Mammary epithelial cell (primary cell): ENCODE measurements at regions not wholly inside any gene's neighbourhood (a gene's known extent, or its start where the extent isn't known, plus 50 kb on each side); places are given as distances from the start of the nearest gene placed in this dataset.

Source experiments
- EZH2 ChIP-seq: IDR thresholded peaks from 2 replicates; pipeline ENCODE4 v1.6.1; 2012; ENCODE audit warnings: low read length, inconsistent platforms, borderline replicate concordance
- TF ChIP-seq, protein P1 (sequence below), 2 donors: IDR thresholded peaks in 1 of 2; conservative IDR thresholded peaks in 1 of 2; 2 replicates each; pipeline ENCODE4 v1.5.1; 2011 to 2012; ENCODE audit warnings: inconsistent platforms in 2 of 2, low read length in 2 of 2, mild to moderate bottlenecking in 2 of 2, control low read depth in 1 of 2, low read depth in 1 of 2; ENCODE audit not compliant: insufficient read depth in 1 of 2; ENCODE audit errors: extremely low read depth in 1 of 2

DNA sequence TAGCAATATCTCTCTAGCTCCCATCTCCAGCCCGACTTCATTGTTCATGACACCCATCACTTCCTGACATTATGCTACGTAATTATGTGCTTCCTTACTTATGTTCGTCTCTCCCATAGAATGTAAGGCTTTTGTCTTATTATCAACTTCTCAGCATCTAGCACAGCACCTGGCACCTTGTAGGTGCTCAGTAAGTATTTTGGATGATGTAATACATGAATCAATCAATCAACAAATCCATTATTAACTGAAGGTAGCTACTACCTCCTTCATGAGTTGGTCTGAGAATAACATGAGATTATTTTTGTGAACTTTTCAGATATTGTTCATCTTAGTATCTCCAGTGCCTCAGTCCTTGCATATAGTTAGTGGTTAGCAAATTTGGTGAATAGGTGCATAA is 109.3 kb downstream of the EN1 start:
- TF ChIP-seq, protein P1, sequence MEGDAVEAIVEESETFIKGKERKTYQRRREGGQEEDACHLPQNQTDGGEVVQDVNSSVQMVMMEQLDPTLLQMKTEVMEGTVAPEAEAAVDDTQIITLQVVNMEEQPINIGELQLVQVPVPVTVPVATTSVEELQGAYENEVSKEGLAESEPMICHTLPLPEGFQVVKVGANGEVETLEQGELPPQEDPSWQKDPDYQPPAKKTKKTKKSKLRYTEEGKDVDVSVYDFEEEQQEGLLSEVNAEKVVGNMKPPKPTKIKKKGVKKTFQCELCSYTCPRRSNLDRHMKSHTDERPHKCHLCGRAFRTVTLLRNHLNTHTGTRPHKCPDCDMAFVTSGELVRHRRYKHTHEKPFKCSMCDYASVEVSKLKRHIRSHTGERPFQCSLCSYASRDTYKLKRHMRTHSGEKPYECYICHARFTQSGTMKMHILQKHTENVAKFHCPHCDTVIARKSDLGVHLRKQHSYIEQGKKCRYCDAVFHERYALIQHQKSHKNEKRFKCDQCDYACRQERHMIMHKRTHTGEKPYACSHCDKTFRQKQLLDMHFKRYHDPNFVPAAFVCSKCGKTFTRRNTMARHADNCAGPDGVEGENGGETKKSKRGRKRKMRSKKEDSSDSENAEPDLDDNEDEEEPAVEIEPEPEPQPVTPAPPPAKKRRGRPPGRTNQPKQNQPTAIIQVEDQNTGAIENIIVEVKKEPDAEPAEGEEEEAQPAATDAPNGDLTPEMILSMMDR (conservative IDR thresholded peaks at IDR 0.05 in 1 of 2, IDR thresholded peaks at IDR 0.05 in 1 of 2; ENCODE audit: extremely low read depth in 1 of 2, insufficient read depth in 1 of 2, low read depth in 1 of 2, low read length in 2 of 2) = no peak
- no peak for TF ChIP-seq EZH2
